SJCRH30 (cell line): ENCODE measurements at regions not wholly inside any gene's neighbourhood (a gene's known extent, or its start where the extent isn't known, plus 50 kb on each side); places are given as distances from the start of the nearest gene placed in this dataset.
"Not testable (repeated sequence)": the region's sequence is repeated elsewhere in the genome, so short reads cannot be mapped to it uniquely, and the experiment has no call there.

Experiments
- DNase-seq, 2 experiments: peaks; one replicate each; pipeline ENCODE4 v3.0.0-alpha.2; 2015 to 2020
- H3K27ac ChIP-seq: fragments of 250-450 bp; sonication (Bioruptor Pico); 2 replicates; pipeline ENCODE4 v1.5.1; 2020; ENCODE audit warnings: mild to moderate bottlenecking, moderate library complexity
- H3K27me3 ChIP-seq: fragments of 250-450 bp; sonication (Bioruptor Pico); 2 replicates; pipeline ENCODE4 v1.5.1; 2020; ENCODE audit warnings: mild to moderate bottlenecking, moderate library complexity
- H3K36me3 ChIP-seq: fragments of 250-450 bp; sonication (Bioruptor Pico); 2 replicates; pipeline ENCODE4 v1.5.1; 2020; ENCODE audit warnings: mild to moderate bottlenecking, moderate library complexity
- H3K4me1 ChIP-seq: fragments of 250-450 bp; sonication (Bioruptor Pico); 2 replicates; pipeline ENCODE4 v1.5.1; 2020; ENCODE audit warnings: mild to moderate bottlenecking, moderate library complexity
- H3K4me3 ChIP-seq: fragments of 250-450 bp; sonication (Bioruptor Pico); 2 replicates; pipeline ENCODE4 v1.5.1; 2020; ENCODE audit warnings: mild to moderate bottlenecking, moderate library complexity
- H3K9me3 ChIP-seq: fragments of 250-450 bp; sonication (Bioruptor Pico); replicated peaks from 2 replicates; pipeline ENCODE4 v1.5.1; 2020; ENCODE audit warnings: mild to moderate bottlenecking, moderate library complexity

- H3K9me3 ChIP-seq, result no peaks in the 10 kb centered on the region
- no peak overlapping the region for H3K27ac ChIP-seq
- H3K4me1 ChIP-seq, result no peaks in the 10 kb centered on the region
- no peaks in the 10 kb centered on the region for H3K36me3 ChIP-seq
- no peak for DNase-seq
- H3K4me3 ChIP-seq, result no peak overlapping the region
- H3K27me3 ChIP-seq, result no peaks in the 10 kb centered on the region
These were observed 162.8 kb upstream of the RSPO3 start for GRCh38 chr6:126955621-126956020.

DNA sequence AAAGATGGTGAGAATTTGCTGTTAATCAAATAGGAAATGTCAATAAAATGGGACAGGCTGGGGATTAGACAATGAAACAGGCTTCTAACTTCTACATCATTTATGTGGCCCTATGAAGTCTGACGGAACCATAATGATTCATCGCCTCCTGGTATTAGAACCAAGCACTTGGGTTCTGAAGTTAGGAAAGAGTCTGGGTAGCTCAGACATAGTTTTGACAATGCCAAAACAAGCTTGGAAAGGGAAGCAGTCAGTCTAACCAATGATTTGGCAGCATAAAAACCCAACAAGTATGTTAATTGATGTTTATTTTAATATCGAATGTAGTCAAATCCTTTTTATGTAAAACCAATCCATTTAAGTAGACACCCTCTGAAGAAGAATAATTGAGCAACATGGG, 160.8 kb upstream of the RSPO3 start:
- no peaks in the 10 kb centered on the region for H3K9me3 ChIP-seq
- no peaks in the 10 kb centered on the region for H3K36me3 ChIP-seq
- no peak for DNase-seq
- H3K27ac ChIP-seq, result no peak overlapping the region
- H3K4me3 ChIP-seq, result no peak overlapping the region
- H3K4me1 ChIP-seq, result no peaks in the 10 kb centered on the region
- H3K27me3 ChIP-seq, result no peaks in the 10 kb centered on the region

- H3K9me3 ChIP-seq, result no peaks in the 10 kb centered on the region
- H3K4me1 ChIP-seq, result no peaks in the 10 kb centered on the region
- H3K27me3 ChIP-seq, result no peaks in the 10 kb centered on the region
- no peaks in the 10 kb centered on the region for H3K36me3 ChIP-seq
- H3K4me3 ChIP-seq, result no peak overlapping the region
- no peak overlapping the region for H3K27ac ChIP-seq
- no peak for DNase-seq
These were observed 158.7 kb upstream of the RSPO3 start for GRCh38 chr6:126959765-126960164.

DNA sequence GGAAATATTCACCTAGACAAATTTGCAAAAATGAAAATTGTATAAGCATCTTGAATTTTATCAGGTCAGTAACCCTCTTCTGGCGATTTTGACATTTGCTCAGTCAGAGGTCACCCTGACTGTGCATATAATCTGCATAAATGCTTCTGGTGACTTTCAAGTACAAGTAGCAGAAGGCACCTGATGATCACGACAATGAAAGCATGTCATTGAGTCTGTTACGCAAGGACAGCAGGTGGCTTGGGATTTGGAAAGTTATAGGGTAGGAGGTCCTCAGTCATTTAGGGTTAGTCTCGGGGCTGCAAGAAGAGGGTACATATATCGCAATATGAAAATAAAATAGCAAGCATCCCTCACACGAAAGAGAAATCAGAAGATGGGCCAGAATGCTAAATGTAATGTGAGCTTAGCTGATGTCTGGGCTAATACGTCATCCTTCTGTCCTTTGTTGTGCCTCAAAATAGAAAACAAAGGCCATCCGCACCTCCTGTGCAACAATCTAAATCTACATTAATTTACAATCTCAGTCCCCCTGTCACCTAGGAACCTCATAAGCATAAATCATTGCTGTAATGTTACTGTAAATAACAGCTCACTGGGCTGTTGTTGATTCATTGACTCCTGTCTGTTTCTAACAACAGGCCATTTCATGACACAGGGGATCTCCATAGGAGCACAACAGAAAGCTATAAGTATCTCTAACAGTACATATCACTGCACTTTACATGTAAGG, 155.2 kb upstream of the RSPO3 start:
- no peaks in the 10 kb centered on the region for H3K4me1 ChIP-seq
- H3K36me3 ChIP-seq, result no peaks in the 10 kb centered on the region
- no peaks in the 10 kb centered on the region for H3K27me3 ChIP-seq

DNA sequence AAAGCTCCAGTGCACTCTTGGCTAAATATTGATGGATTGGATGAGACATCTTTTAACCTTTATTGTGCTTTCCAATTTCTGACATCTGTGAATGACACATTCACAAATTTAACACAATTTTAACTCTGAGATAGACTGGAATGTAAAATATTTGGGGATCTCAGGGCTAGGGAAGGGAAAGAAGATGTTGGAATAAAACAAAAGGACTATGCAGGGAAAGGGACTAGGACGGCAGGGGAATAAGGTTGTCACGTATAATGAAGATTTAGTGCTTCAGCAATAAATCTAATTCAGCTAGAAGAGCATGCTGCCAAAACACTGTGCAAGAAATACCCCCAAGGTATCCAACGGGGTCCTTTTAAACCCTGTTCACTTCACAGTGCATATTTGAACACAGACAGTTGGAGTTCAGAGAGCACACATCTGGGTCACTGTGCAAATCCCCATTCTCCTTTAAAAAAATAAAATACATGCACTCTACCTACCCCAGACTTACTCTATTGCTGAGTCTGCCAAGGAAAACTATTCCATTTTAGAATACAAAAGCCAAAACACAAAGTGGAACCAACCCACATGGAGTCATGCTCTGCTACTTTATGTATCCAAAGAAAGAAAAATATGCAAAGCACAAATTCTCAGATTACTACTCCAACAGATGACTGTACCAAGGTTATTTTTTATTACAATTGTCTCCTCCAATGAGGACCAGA, 151.0 kb upstream of the RSPO3 start:
- Histone ChIP-seq H3K9me3 (no peaks in the 10 kb centered on the region), H3K27me3 (no peaks in the 10 kb centered on the region), H3K36me3 (no peaks in the 10 kb centered on the region), H3K4me3 (no peak overlapping the region), H3K27ac (no peak overlapping the region), H3K4me1 (no peaks in the 10 kb centered on the region)
- no peak for DNase-seq

More for the DNA sequence above, 155.2 kb upstream of the RSPO3 start:
- no peak overlapping the region for H3K4me3 ChIP-seq
- no peaks in the 10 kb centered on the region for H3K9me3 ChIP-seq
- DNase-seq, result no peak
- H3K27ac ChIP-seq, result no peak overlapping the region

GRCh38 chr6:126976253-126976797, 142.1 kb upstream of the RSPO3 start:
- no peak overlapping the region for H3K27ac ChIP-seq
- DNase-seq, result peak in 1 of 2 experiments; percentile 12
- no peak overlapping the region for H3K4me3 ChIP-seq
- no peaks in the 10 kb centered on the region for H3K9me3 ChIP-seq
- H3K4me1 ChIP-seq, result no peaks in the 10 kb centered on the region
- H3K27me3 ChIP-seq, result no peaks in the 10 kb centered on the region; the same call in 1 of the 2 replicates
- no peaks in the 10 kb centered on the region for H3K36me3 ChIP-seq

- Histone ChIP-seq H3K27ac (no peak overlapping the region), H3K36me3 (no peaks in the 10 kb centered on the region), H3K4me3 (no peak overlapping the region), H3K4me1 (no peaks in the 10 kb centered on the region), H3K27me3 (no peaks in the 10 kb centered on the region), H3K9me3 (no peaks in the 10 kb centered on the region)
- DNase-seq, result no peak
These were observed 134.7 kb upstream of the RSPO3 start for GRCh38 chr6:126983779-126984178.

DNA sequence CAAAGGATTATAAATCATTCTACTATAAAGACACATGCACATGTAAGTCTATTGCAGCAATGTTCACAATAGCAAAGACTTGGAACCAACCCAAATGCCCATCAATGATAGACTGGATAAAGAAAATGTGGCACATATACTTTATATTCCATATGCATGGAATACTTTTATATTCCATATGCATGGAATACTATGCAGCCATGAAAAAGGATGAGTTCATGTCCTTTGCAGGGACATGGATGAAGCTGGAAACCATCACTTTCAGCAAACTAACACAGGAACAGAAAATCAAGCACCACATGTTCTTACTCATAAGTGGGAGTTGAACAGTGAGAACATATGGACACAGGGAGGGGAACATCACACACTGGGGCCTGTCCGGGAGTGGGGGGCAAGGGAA, 130.3 kb upstream of the RSPO3 start:
- H3K4me3 ChIP-seq, DNase-seq, H3K4me1 ChIP-seq, H3K9me3 ChIP-seq, H3K36me3 ChIP-seq, H3K27ac ChIP-seq, H3K27me3 ChIP-seq: not testable (repeated sequence)

DNA sequence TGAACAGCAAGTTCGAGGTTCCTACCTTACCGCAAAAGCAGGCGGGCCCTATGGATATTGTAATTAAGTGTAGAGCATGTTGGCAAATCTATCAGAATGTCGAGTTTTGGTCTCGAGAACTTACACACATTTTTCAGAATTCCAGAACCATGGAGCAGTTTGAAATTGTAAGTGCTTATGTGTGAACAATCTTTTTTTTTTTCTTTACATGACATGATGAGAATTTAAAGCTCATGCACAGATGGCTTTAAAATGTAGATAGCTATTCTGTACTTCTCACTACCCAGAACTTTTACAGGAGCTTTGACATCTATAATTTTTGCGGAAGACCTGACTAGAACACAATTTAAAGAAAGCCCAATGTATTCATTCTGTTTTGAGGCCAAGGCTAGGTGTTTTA, 117.8 kb upstream of the RSPO3 start:
- Histone ChIP-seq H3K27ac (no peak overlapping the region), H3K9me3 (no peaks in the 10 kb centered on the region), H3K27me3 (no peaks in the 10 kb centered on the region), H3K4me1 (no peaks in the 10 kb centered on the region), H3K4me3 (no peak overlapping the region), H3K36me3 (no peaks in the 10 kb centered on the region)
- no peak for DNase-seq

- no peaks in the 10 kb centered on the region for H3K27me3 ChIP-seq
- no peak overlapping the region for H3K27ac ChIP-seq
- no peak for DNase-seq
- H3K9me3 ChIP-seq, result no peaks in the 10 kb centered on the region
- no peak overlapping the region for H3K4me3 ChIP-seq
- H3K36me3 ChIP-seq, result no peaks in the 10 kb centered on the region
- H3K4me1 ChIP-seq, result no peaks in the 10 kb centered on the region
These were observed 104.6 kb upstream of the RSPO3 start for GRCh38 chr6:127013865-127014264.

GRCh38 chr6:127015858-127016257, 102.6 kb upstream of the RSPO3 start:
- no peak overlapping the region for H3K27ac ChIP-seq
- no peaks in the 10 kb centered on the region for H3K27me3 ChIP-seq
- no peak for DNase-seq
- H3K9me3 ChIP-seq, result no peaks in the 10 kb centered on the region
- no peaks in the 10 kb centered on the region for H3K4me1 ChIP-seq
- H3K36me3 ChIP-seq, result no peaks in the 10 kb centered on the region
- no peak overlapping the region for H3K4me3 ChIP-seq

GRCh38 chr6:127019828-127020227, 98.6 kb upstream of the RSPO3 start:
- Histone ChIP-seq H3K36me3 (no peaks in the 10 kb centered on the region), H3K27ac (no peak overlapping the region), H3K27me3 (no peaks in the 10 kb centered on the region), H3K4me3 (no peak overlapping the region), H3K4me1 (no peaks in the 10 kb centered on the region), H3K9me3 (no peaks in the 10 kb centered on the region)
- no peak for DNase-seq

DNA sequence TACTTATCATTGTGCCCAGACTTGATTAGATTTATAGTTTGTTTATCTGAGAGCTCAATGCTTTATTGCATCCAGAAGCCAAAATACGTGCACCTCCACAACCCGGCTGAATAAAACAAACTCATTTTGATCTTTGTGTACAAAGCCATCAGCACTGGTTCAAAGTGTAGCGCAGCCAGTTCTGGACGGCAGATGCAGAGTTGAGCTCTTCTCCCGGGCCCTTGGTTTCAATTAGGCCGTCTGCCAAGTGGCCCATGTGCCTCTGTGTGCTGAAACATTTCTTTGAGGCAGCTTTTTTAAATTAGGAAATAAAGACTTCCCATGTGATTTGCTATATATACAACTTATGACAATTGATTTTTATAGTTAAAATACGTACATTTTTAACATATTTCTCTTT, 96.2 kb upstream of the RSPO3 start:
- H3K4me3 ChIP-seq, result no peak overlapping the region
- H3K9me3 ChIP-seq, result no peaks in the 10 kb centered on the region
- no peaks in the 10 kb centered on the region for H3K4me1 ChIP-seq
- peak; percentile 4 to 30 for DNase-seq
- H3K36me3 ChIP-seq, result no peaks in the 10 kb centered on the region
- no peak overlapping the region for H3K27ac ChIP-seq
- H3K27me3 ChIP-seq, result no peaks in the 10 kb centered on the region

DNA sequence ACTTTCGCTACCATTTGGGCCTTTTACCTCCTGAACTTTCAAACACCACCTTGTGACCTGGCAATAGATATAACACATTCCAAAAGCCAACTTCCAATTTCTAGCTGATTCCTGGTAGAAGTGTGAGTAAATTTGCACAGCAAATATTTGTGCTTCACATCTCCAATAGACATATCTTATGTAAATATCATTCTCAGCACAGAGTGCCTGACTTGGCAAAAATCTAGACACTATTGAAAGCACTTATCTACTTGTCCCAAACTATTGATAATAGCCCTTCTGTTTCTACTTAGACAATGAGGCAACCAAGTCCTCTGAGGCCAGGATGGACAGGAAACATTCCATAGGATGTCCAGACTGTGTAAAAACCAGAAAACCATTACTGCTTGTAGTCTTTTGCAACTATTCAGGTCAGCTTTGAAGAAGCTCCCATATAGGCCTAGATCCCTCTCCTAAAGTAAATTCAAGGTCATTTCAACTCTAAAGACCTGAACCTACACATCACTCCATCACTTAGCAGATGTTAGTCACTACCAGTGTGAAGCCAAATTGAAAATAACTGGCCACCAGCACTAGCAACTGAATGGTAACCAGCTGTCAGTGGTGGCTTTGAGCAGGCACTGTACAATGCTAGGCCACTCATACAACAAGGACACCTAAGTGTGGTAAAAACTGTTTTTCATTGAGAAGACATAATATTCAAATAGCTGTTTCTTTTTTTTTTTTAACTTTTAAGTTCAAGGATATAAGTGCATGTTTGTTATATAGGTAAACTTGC, 95.3 kb upstream of the RSPO3 start:
- H3K4me3 ChIP-seq, result no peak overlapping the region
- no peaks in the 10 kb centered on the region for H3K27me3 ChIP-seq
- no peak for DNase-seq

DNA sequence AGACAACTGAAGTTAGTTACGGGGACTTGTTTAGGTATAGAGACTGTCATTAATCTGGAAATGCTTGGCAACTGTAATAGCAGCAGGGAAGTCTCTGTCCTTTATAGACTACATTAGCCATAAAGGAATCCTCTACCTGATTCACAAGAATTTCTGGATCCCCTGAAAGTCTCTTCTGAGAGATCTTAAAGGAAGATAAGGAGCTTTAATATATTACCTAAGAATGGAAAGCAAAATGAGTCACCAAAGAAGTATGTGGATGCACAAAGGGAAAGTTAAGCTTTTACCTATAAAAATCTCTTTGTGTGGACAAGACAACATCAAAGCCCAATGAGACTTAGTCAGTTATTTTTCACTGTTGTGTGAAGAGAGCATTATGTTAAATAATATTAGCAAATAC, 92.2 kb upstream of the RSPO3 start:
- no peaks in the 10 kb centered on the region for H3K4me1 ChIP-seq
- H3K27me3 ChIP-seq, result no peaks in the 10 kb centered on the region
- no peaks in the 10 kb centered on the region for H3K36me3 ChIP-seq
- no peak overlapping the region for H3K27ac ChIP-seq
- DNase-seq, result no peak
- no peaks in the 10 kb centered on the region for H3K9me3 ChIP-seq
- no peak overlapping the region for H3K4me3 ChIP-seq

More for the DNA sequence above, 95.3 kb upstream of the RSPO3 start:
- no peak overlapping the region for H3K27ac ChIP-seq
- no peaks in the 10 kb centered on the region for H3K36me3 ChIP-seq
- no peaks in the 10 kb centered on the region for H3K4me1 ChIP-seq
- H3K9me3 ChIP-seq, result no peaks in the 10 kb centered on the region
